GM12878 (cell line): ENCODE measurements at regions not wholly inside any gene's neighbourhood (a gene's known extent, or its start where the extent isn't known, plus 50 kb on each side); places are given as distances from the start of the nearest gene placed in this dataset.

Experiments
- ATAC-seq: fragments of 200-7000 bp; cut with Tn5 transposase; 3 replicates; pipeline ENCODE4 v1.9.1; 2020; ENCODE audit warnings: mild to moderate bottlenecking, moderate library complexity
- BruUV-seq: library from RNA; stranded (reverse); fragments of 400-500 nt; replicated peaks from 2 replicates; lab custom pipeline; 2021; lab: Mats Ljungman, UMichigan
- CTCF ChIA-PET: fragments of 300-600 bp; sonication (Branson Sonifier 250); formaldehyde crosslinking; extraction: SDS; loops from one replicate; lab custom pipeline; 2021; ENCODE audit warnings: inconsistent platforms; lab: Yijun Ruan, JAX
- POLR2A ChIA-PET: fragments of 350-600 bp; formaldehyde crosslinking; extraction: SDS; loops from one replicate; lab custom pipeline; 2021; ENCODE audit warnings: inconsistent platforms; lab: Charles Lee
- RAD21 ChIA-PET: fragments of 300-600 bp; sonication (Branson Sonifier 250); formaldehyde crosslinking; loops from one replicate; lab custom pipeline; 2023; ENCODE audit warnings: antibody characterized with exemption; ENCODE audit not compliant: unreplicated experiment; lab: Charles Lee
- SMC1A ChIA-PET: fragments of 300-600 bp; sonication (Branson Sonifier 250); formaldehyde crosslinking; loops from one replicate; lab custom pipeline; 2023; ENCODE audit not compliant: unreplicated experiment, uncharacterized antibody; lab: Charles Lee
- DNase-seq: peaks from one replicate; pipeline ENCODE4 v3.0.0-alpha.2; 2011; ENCODE audit warnings: low read depth, low spot score
- FAIRE-seq: peaks from 3 replicates; lab custom pipeline; 2011; peaks lifted over from hg19 to GRCh38; lab: Jason Lieb, UNC
- H2AFZ ChIP-seq: 2 replicates; pipeline ENCODE4 v1.6.0; 2011; ENCODE audit warnings: low read depth, low read length, control low read depth; ENCODE audit not compliant: control insufficient read depth
- H3K27ac ChIP-seq: 2 replicates; pipeline ENCODE4 v1.5.1; 2011; ENCODE audit warnings: control low read depth; ENCODE audit not compliant: control insufficient read depth, insufficient read depth
- H3K27me3 ChIP-seq, 2 experiments: replicated peaks in 1 of 2; 2 replicates each; pipeline versions ENCODE4 v1.6.0 to v1.6.1; 2011; ENCODE audit warnings: low read length in 1 of 2; ENCODE audit not compliant: control insufficient read depth in 2 of 2, insufficient read depth in 2 of 2
- H3K36me3 ChIP-seq, 2 experiments: 2 replicates each; pipeline ENCODE4 v1.5.1; 2011; ENCODE audit warnings: low read length in 1 of 2; ENCODE audit not compliant: control insufficient read depth in 2 of 2, insufficient read depth in 2 of 2
- H3K4me1 ChIP-seq: 2 replicates; pipeline ENCODE4 v1.6.1; 2011; ENCODE audit warnings: mild to moderate bottlenecking, low read length, moderate library complexity, mixed read lengths; ENCODE audit not compliant: control insufficient read depth, insufficient read depth
- H3K4me2 ChIP-seq: 2 replicates; pipeline ENCODE4 v1.6.0; 2011; ENCODE audit warnings: control low read depth; ENCODE audit not compliant: control insufficient read depth, insufficient read depth
- H3K4me3 ChIP-seq: fragments of 200-600 bp; sonication (generic); 2 replicates; pipeline ENCODE4 v1.5.1; 2016
- H3K79me2 ChIP-seq: 2 replicates; pipeline ENCODE4 v1.6.0; 2011; ENCODE audit warnings: low read length; ENCODE audit not compliant: control insufficient read depth, insufficient read depth
- H3K9ac ChIP-seq: 2 replicates; pipeline ENCODE4 v1.8.0; 2011; ENCODE audit warnings: low read length, control low read depth, mixed read lengths; ENCODE audit not compliant: control insufficient read depth, insufficient read depth
- H3K9me3 ChIP-seq: replicated peaks from 3 replicates; pipeline ENCODE4 v1.5.1; 2011; ENCODE audit warnings: mild to moderate bottlenecking, low read length; ENCODE audit not compliant: control insufficient read depth, insufficient read depth
- H4K20me1 ChIP-seq: 2 replicates; pipeline ENCODE4 v1.6.0; 2011; ENCODE audit not compliant: control insufficient read depth, insufficient read depth
- ATF7 ChIP-seq: fragments of 450-650 bp; IDR thresholded peaks from 2 replicates; pipeline ENCODE4 v1.6.1; 2016; ENCODE audit warnings: low read depth, mild to moderate bottlenecking
- EZH2 ChIP-seq: IDR thresholded peaks from 2 replicates; pipeline ENCODE4 v1.6.1; 2012; ENCODE audit warnings: low read depth, mild to moderate bottlenecking, control low read depth, inconsistent platforms, low read length, borderline replicate concordance; ENCODE audit not compliant: control insufficient read depth
- HDAC6 ChIP-seq: fragments of 200-600 bp; sonication (generic); IDR thresholded peaks from one replicate; pipeline ENCODE4 v1.8.0; 2017; ENCODE audit warnings: antibody characterized with exemption; ENCODE audit not compliant: unreplicated experiment
- IRF4 ChIP-seq: IDR thresholded peaks from 2 replicates; pipeline ENCODE4 v1.6.1; 2011; ENCODE audit warnings: low read depth, low read length
- JUND ChIP-seq: IDR thresholded peaks from 2 replicates; pipeline ENCODE4 v1.6.1; 2012; ENCODE audit warnings: low read depth, mild to moderate bottlenecking, low read length, improper control_type of control experiment, moderate library complexity
- MEF2A ChIP-seq: IDR thresholded peaks from 2 replicates; pipeline ENCODE4 v1.6.1; 2011; ENCODE audit warnings: low read depth, mild to moderate bottlenecking, low read length, moderate library complexity; ENCODE audit not compliant: insufficient read depth
- MTA3 ChIP-seq: IDR thresholded peaks from 2 replicates; pipeline ENCODE4 v1.6.1; 2012; ENCODE audit warnings: low read length, inconsistent platforms, borderline replicate concordance
- MXI1 ChIP-seq: fragments of 150-350 bp; IDR thresholded peaks from 2 replicates; pipeline ENCODE4 v1.6.1; 2011; ENCODE audit warnings: low read depth, mild to moderate bottlenecking, inconsistent platforms, low read length, improper control_type of control experiment
- NFYA ChIP-seq: IDR thresholded peaks from 2 replicates; pipeline ENCODE4 v1.6.1; 2011; ENCODE audit warnings: low read depth, mild to moderate bottlenecking, low read length, improper control_type of control experiment, borderline replicate concordance
- POU2F2 ChIP-seq: IDR thresholded peaks from 3 replicates; pipeline ENCODE4 v1.6.1; 2011; ENCODE audit warnings: low read depth, mild to moderate bottlenecking, low read length, borderline replicate concordance
- SMARCA5 ChIP-seq: fragments of 450-650 bp; IDR thresholded peaks from 2 replicates; pipeline ENCODE4 v1.6.1; 2017; ENCODE audit warnings: mild to moderate bottlenecking
- TBL1XR1 ChIP-seq: IDR thresholded peaks from 2 replicates; pipeline ENCODE4 v1.6.1; 2012; ENCODE audit warnings: low read depth, low read length, improper control_type of control experiment
- YBX1 ChIP-seq: fragments of 450-650 bp; IDR thresholded peaks from 2 replicates; pipeline ENCODE4 v1.6.1; 2016; ENCODE audit warnings: antibody characterized with exemption
- YY1 ChIP-seq: IDR thresholded peaks from 2 replicates; pipeline ENCODE4 v1.6.1; 2011; ENCODE audit warnings: low read depth, mild to moderate bottlenecking, low read length
- WGBS: methylation state at CpG from one replicate; pipeline ENCODE4 v1.1.6; 2016; ENCODE audit warnings: low lambda C conversion rate; ENCODE audit not compliant: insufficient replicate concordance, insufficient coverage; ENCODE audit errors: missing lambda C conversion rate; 5-methylcytosine and 5-hydroxymethylcytosine counted together
- in situ Hi-C: fragments of 300-500 bp; cut with MboI; formaldehyde crosslinking; loops from 9 replicates; pipeline ENCODE4 v1.14.3; 2018; ENCODE audit warnings: mixed read lengths
- intact Hi-C: fragments of 100-400 bp; cut with micrococcal nuclease; formaldehyde crosslinking; loops from one replicate; pipeline ENCODE4 v1.14.2; 2022; ENCODE audit not compliant: unreplicated experiment
- TF ChIP-seq, protein P1 (sequence below): IDR thresholded peaks from 2 replicates; pipeline ENCODE4 v1.6.1; 2011; ENCODE audit warnings: borderline replicate concordance, low read depth, mild to moderate bottlenecking, moderate library complexity, mixed read lengths, low read length; ENCODE audit not compliant: insufficient read depth; ENCODE audit errors: extremely low read length
- TF ChIP-seq, protein P2 (sequence below): IDR thresholded peaks from 2 replicates; pipeline ENCODE4 v1.6.1; 2012; ENCODE audit warnings: low read depth, low read length, improper control_type of control experiment
- TF ChIP-seq, protein P3 (sequence below): fragments of 450-650 bp; IDR thresholded peaks from 2 replicates; pipeline ENCODE4 v1.6.1; 2017; ENCODE audit warnings: low read depth, mild to moderate bottlenecking, moderate library complexity
- TF ChIP-seq, protein P4 (sequence below): fragments of 450-650 bp; IDR thresholded peaks from 2 replicates; pipeline ENCODE4 v1.6.1; 2017; ENCODE audit warnings: mild to moderate bottlenecking, moderate library complexity

DNA sequence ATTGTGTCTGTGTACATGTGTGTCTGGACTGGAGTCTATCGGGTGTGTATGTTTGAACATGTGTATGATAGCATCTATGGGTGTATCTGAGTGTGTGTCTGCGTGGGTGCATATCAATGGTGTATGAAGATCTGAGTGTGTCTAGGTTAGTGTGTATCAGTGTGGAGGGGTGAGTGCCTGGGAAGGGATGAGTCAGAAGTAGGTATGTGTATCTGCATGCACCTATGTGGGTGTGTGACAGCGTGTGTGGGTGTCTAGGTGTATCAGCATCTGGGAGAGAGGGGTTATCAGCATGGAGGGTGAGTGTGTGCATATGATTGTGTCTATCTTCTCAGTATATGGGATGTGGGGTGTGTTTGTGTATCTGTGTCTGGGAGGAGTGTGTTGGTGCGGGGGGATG, 58.2 kb upstream of the LHX1 start:
- no peak for DNase-seq
- in situ Hi-C loops (no loop called here), intact Hi-C loops (no loop called here)
- Histone ChIP-seq H3K27me3 (peaks cover 0 to 2% of the 10 kb centered on the region in 2 experiments; a peak in 1 of 4 replicates), H3K4me3 (no peak overlapping the region), H3K27ac (no peak overlapping the region), H3K4me2 (no peak overlapping the region), H3K4me1 (no peaks in the 10 kb centered on the region), H2AFZ (no peak overlapping the region), H4K20me1 (no peaks in the 10 kb centered on the region), H3K9me3 (no peaks in the 10 kb centered on the region), H3K9ac (no peak overlapping the region), H3K36me3 (no peaks in the 10 kb centered on the region), H3K79me2 (no peaks in the 10 kb centered on the region)
- ChIA-PET RAD21 (no interaction called here), CTCF (no interaction called here), POLR2A (no interaction called here), SMC1A (no interaction called here)
- no peak for FAIRE-seq
- WGBS = 46% methylated on average over 4 of the region's 4 CpGs
- ATAC-seq = no peak
- BruUV-seq = no TSS peak
- TF ChIP-seq MEF2A (no peak), YY1 (no peak), IRF4 (no peak), SMARCA5 (no peak), MXI1 (no peak), POU2F2 (no peak), NFYA (no peak), JUND (no peak), EZH2 (no peak), HDAC6 (no peak), ATF7 (no peak), TBL1XR1 (no peak), MTA3 (no peak), YBX1 (no peak)
- TF ChIP-seq, protein P1, sequence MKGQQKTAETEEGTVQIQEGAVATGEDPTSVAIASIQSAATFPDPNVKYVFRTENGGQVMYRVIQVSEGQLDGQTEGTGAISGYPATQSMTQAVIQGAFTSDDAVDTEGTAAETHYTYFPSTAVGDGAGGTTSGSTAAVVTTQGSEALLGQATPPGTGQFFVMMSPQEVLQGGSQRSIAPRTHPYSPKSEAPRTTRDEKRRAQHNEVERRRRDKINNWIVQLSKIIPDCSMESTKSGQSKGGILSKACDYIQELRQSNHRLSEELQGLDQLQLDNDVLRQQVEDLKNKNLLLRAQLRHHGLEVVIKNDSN = no peak
- TF ChIP-seq, protein P2, sequence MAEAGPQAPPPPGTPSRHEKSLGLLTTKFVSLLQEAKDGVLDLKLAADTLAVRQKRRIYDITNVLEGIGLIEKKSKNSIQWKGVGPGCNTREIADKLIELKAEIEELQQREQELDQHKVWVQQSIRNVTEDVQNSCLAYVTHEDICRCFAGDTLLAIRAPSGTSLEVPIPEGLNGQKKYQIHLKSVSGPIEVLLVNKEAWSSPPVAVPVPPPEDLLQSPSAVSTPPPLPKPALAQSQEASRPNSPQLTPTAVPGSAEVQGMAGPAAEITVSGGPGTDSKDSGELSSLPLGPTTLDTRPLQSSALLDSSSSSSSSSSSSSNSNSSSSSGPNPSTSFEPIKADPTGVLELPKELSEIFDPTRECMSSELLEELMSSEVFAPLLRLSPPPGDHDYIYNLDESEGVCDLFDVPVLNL = no peak
- TF ChIP-seq, protein P3, sequence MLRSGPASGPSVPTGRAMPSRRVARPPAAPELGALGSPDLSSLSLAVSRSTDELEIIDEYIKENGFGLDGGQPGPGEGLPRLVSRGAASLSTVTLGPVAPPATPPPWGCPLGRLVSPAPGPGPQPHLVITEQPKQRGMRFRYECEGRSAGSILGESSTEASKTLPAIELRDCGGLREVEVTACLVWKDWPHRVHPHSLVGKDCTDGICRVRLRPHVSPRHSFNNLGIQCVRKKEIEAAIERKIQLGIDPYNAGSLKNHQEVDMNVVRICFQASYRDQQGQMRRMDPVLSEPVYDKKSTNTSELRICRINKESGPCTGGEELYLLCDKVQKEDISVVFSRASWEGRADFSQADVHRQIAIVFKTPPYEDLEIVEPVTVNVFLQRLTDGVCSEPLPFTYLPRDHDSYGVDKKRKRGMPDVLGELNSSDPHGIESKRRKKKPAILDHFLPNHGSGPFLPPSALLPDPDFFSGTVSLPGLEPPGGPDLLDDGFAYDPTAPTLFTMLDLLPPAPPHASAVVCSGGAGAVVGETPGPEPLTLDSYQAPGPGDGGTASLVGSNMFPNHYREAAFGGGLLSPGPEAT = no peak
- TF ChIP-seq, protein P4, sequence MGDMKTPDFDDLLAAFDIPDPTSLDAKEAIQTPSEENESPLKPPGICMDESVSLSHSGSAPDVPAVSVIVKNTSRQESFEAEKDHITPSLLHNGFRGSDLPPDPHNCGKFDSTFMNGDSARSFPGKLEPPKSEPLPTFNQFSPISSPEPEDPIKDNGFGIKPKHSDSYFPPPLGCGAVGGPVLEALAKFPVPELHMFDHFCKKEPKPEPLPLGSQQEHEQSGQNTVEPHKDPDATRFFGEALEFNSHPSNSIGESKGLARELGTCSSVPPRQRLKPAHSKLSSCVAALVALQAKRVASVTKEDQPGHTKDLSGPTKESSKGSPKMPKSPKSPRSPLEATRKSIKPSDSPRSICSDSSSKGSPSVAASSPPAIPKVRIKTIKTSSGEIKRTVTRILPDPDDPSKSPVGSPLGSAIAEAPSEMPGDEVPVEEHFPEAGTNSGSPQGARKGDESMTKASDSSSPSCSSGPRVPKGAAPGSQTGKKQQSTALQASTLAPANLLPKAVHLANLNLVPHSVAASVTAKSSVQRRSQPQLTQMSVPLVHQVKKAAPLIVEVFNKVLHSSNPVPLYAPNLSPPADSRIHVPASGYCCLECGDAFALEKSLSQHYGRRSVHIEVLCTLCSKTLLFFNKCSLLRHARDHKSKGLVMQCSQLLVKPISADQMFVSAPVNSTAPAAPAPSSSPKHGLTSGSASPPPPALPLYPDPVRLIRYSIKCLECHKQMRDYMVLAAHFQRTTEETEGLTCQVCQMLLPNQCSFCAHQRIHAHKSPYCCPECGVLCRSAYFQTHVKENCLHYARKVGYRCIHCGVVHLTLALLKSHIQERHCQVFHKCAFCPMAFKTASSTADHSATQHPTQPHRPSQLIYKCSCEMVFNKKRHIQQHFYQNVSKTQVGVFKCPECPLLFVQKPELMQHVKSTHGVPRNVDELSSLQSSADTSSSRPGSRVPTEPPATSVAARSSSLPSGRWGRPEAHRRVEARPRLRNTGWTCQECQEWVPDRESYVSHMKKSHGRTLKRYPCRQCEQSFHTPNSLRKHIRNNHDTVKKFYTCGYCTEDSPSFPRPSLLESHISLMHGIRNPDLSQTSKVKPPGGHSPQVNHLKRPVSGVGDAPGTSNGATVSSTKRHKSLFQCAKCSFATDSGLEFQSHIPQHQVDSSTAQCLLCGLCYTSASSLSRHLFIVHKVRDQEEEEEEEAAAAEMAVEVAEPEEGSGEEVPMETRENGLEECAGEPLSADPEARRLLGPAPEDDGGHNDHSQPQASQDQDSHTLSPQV = no peak
